Stomach (tissue), 4 donors: ENCODE measurements at regions not wholly inside any gene's neighbourhood (a gene's known extent, or its start where the extent isn't known, plus 50 kb on each side); places are given as distances from the start of the nearest gene placed in this dataset.

Experiments
- CTCF ChIP-seq, 7 experiments: fragments of 450-650 bp in 4 of 7; fragments of 200-600 bp in 3 of 7; sonication (generic) in 3 of 7; IDR thresholded peaks; one replicate each; pipeline ENCODE4 v1.5.1; 2016 to 2019; ENCODE audit warnings: antibody characterized with exemption in 7 of 7, control low read depth in 2 of 7, mild to moderate bottlenecking in 1 of 7
- POLR2AphosphoS5 ChIP-seq, 3 donors: sonication (generic); formaldehyde crosslinking; IDR thresholded peaks; one replicate each; pipeline ENCODE4 v1.6.1; 2016; ENCODE audit warnings: antibody characterized with exemption in 3 of 3

GRCh38 chr4:157728215-157728614 is 444.6 kb downstream of the GASK1B start:
- no peak for TF ChIP-seq CTCF (IDR thresholded peaks at IDR 0.05)
- no peak for TF ChIP-seq POLR2AphosphoS5 (IDR thresholded peaks at IDR 0.05)
